ENCODE measurements at regions not wholly inside any gene's neighbourhood (a gene's known extent, or its start where the extent isn't known, plus 50 kb on each side); places are given as distances from the start of the nearest gene placed in this dataset.

- TF ChIP-seq CHD7 (IDR thresholded peaks at IDR 0.05; ENCODE audit: insufficient replicate concordance, low read length) (no peak), HDAC6 (IDR thresholded peaks at IDR 0.05; ENCODE audit: low read depth, low read length) (no peak), TEAD4 (IDR thresholded peaks at IDR 0.05; ENCODE audit: low read depth, low read length) (peak; percentile 58; the same call in 1 of the 2 replicates), EP300 (IDR thresholded peaks at IDR 0.05; ENCODE audit: borderline replicate concordance in 1 of 2, low read depth in 2 of 2, low read length in 2 of 2) (no peak), SIN3A (conservative IDR thresholded peaks at IDR 0.05 in 1 of 2, IDR thresholded peaks at IDR 0.05 in 1 of 2; ENCODE audit: low read depth in 1 of 2, low read length in 2 of 2) (no peak), MAX (IDR thresholded peaks at IDR 0.05) (0 out of 2 replicates have a peak, but pooled peaks have one; percentile 25), NRF1 (IDR thresholded peaks at IDR 0.05; ENCODE audit: low read depth, low read length) (no peak), CTBP2 (IDR thresholded peaks at IDR 0.05; ENCODE audit: borderline replicate concordance, insufficient read depth, insufficient read length, low read length) (no peak)
These were observed 81.0 kb upstream of the VAV3 start (continued) for GRCh38 chr1:108046026-108046425.
